ENCODE measurements at regions not wholly inside any gene's neighbourhood (a gene's known extent, or its start where the extent isn't known, plus 50 kb on each side); places are given as distances from the start of the nearest gene placed in this dataset.

DNA sequence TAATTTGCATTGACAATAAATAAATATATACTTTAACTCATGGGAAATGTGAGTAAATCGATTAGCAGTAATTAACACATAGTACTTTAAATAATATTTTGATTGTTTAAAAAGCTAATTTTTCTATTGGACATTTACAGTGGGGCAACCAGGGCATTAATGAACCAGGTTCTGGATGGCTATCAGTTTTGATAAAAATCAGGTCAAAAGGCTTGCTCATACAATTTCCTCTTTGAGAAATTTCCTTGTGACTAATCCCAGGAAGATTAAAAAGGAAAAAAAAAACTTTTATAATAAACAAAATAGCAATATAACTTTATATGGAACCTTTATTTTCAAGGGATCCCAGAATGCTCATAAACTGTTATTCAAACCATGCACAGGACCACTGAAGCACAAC, 497.2 kb upstream of the ZEB2 start:
- Histone ChIP-seq H3K36me3 (no peaks in the 10 kb centered on the region), H3K4me3 (no peak overlapping the region), H3K4me1 (peaks cover 0 to 14% (median 0%) of the 10 kb centered on the region in 3 donors), H3K27me3 (no peaks in the 10 kb centered on the region), H3K9me3 (no peaks in the 10 kb centered on the region), H3K27ac (no peak overlapping the region)
- 93 to 100% methylated on average over 1 of the region's 1 CpG for WGBS, 2 donors (ENCODE audit: low coverage in 1 of 2)
- TF ChIP-seq, protein P1, sequence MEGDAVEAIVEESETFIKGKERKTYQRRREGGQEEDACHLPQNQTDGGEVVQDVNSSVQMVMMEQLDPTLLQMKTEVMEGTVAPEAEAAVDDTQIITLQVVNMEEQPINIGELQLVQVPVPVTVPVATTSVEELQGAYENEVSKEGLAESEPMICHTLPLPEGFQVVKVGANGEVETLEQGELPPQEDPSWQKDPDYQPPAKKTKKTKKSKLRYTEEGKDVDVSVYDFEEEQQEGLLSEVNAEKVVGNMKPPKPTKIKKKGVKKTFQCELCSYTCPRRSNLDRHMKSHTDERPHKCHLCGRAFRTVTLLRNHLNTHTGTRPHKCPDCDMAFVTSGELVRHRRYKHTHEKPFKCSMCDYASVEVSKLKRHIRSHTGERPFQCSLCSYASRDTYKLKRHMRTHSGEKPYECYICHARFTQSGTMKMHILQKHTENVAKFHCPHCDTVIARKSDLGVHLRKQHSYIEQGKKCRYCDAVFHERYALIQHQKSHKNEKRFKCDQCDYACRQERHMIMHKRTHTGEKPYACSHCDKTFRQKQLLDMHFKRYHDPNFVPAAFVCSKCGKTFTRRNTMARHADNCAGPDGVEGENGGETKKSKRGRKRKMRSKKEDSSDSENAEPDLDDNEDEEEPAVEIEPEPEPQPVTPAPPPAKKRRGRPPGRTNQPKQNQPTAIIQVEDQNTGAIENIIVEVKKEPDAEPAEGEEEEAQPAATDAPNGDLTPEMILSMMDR (IDR thresholded peaks at IDR 0.05): no peak
- TF ChIP-seq POLR2AphosphoS5 (IDR thresholded peaks at IDR 0.05) (no peak), POLR2A (IDR thresholded peaks at IDR 0.05) (no peak), EP300 (IDR thresholded peaks at IDR 0.05) (no peak)
- ATAC-seq: no peak

GRCh38 chr2:145016711-145017110, 496.8 kb upstream of the ZEB2 start:
- ATAC-seq: no peak
- Histone ChIP-seq H3K4me1 (peaks cover 0 to 14% (median 0%) of the 10 kb centered on the region in 3 donors), H3K9me3 (no peaks in the 10 kb centered on the region), H3K4me3 (no peak overlapping the region), H3K27ac (no peak overlapping the region), H3K36me3 (no peaks in the 10 kb centered on the region), H3K27me3 (no peaks in the 10 kb centered on the region)
- no peak for TF ChIP-seq EP300 (IDR thresholded peaks at IDR 0.05)
- no peak for TF ChIP-seq POLR2A (IDR thresholded peaks at IDR 0.05)
- TF ChIP-seq, protein P1 (IDR thresholded peaks at IDR 0.05): no peak
- TF ChIP-seq POLR2AphosphoS5 (IDR thresholded peaks at IDR 0.05): no peak

- no peak for ATAC-seq
These were observed 495.6 kb upstream of the ZEB2 start for GRCh38 chr2:145015561-145015960.

GRCh38 chr2:145012806-145013205, 492.9 kb upstream of the ZEB2 start:
- no peak overlapping the region for H3K4me3 ChIP-seq
- ATAC-seq: no peak
- peaks cover 0 to 15% (median 0%) of the 10 kb centered on the region in 3 donors for H3K4me1 ChIP-seq
- no peaks in the 10 kb centered on the region for H3K27me3 ChIP-seq
- WGBS, 2 donors (ENCODE audit: low coverage in 1 of 2): 92 to 100% methylated on average over 3 of the region's 3 CpGs
- H3K36me3 ChIP-seq: no peaks in the 10 kb centered on the region
- no peak overlapping the region for H3K27ac ChIP-seq
- no peaks in the 10 kb centered on the region for H3K9me3 ChIP-seq
- no peak for TF ChIP-seq POLR2AphosphoS5 (IDR thresholded peaks at IDR 0.05)
- TF ChIP-seq POLR2A (IDR thresholded peaks at IDR 0.05): no peak
- TF ChIP-seq, protein P1 (IDR thresholded peaks at IDR 0.05): no peak
- TF ChIP-seq EP300 (IDR thresholded peaks at IDR 0.05): no peak

More at GRCh38 chr2:145015561-145015960, 495.6 kb upstream of the ZEB2 start:
- Histone ChIP-seq H3K27ac (no peak overlapping the region), H3K4me1 (peaks cover 0 to 15% (median 0%) of the 10 kb centered on the region in 3 donors), H3K27me3 (no peaks in the 10 kb centered on the region), H3K36me3 (no peaks in the 10 kb centered on the region), H3K4me3 (no peak overlapping the region), H3K9me3 (no peaks in the 10 kb centered on the region)
- WGBS, 2 donors (ENCODE audit: low coverage in 1 of 2): 94% methylated on average over 2 of the region's 2 CpGs
- TF ChIP-seq, protein P1 (IDR thresholded peaks at IDR 0.05): no peak
- TF ChIP-seq EP300 (IDR thresholded peaks at IDR 0.05) (no peak), POLR2AphosphoS5 (IDR thresholded peaks at IDR 0.05) (no peak), POLR2A (IDR thresholded peaks at IDR 0.05) (no peak)

DNA sequence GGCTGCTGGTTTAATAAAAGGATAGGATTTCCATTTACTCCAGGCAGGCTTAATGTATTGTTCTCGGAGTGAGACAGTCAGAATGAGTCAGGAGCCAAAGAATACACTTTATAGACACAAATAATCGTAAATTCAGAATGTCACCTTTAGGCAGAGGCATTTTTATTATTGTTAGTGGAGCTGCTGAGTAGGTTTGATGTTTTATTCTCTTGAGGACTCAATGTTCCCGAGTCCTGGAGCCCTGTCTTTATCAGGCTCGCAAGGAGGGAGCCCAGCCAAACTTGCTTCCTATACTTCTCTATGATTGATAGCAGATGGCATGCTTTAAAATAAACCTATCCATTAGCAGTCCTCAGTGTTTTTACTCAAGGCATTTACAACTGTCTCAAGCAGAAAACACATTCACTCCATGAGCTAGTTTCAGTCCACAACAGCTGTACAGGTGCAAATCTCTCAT, 492.3 kb upstream of the ZEB2 start:
- ATAC-seq: no peak
- 38 to 45% methylated on average over 2 to 4 of the region's 4 CpGs for WGBS, 2 donors (ENCODE audit: low coverage in 1 of 2)
- Histone ChIP-seq H3K9me3 (no peaks in the 10 kb centered on the region), H3K4me1 (peaks cover 0 to 15% (median 0%) of the 10 kb centered on the region in 3 donors), H3K27me3 (no peaks in the 10 kb centered on the region), H3K27ac (no peak overlapping the region), H3K36me3 (no peaks in the 10 kb centered on the region), H3K4me3 (no peak overlapping the region)
- TF ChIP-seq POLR2AphosphoS5 (IDR thresholded peaks at IDR 0.05) (no peak), EP300 (IDR thresholded peaks at IDR 0.05) (no peak), POLR2A (IDR thresholded peaks at IDR 0.05) (no peak)
- TF ChIP-seq, protein P1 (IDR thresholded peaks at IDR 0.05): no peak
